IMR-90 (cell line): ENCODE measurements at regions not wholly inside any gene's neighbourhood (a gene's known extent, or its start where the extent isn't known, plus 50 kb on each side); places are given as distances from the start of the nearest gene placed in this dataset.

Experiments used
- ATAC-seq: fragments of 200-7000 bp; cut with Tn5 transposase; 2 replicates; pipeline ENCODE4 v1.9.1; 2020; ENCODE audit warnings: low read depth, mild to moderate bottlenecking, moderate library complexity
- BruUV-seq: library from RNA; stranded (reverse); fragments of 400-500 nt; replicated peaks from 2 replicates; lab custom pipeline; 2021; lab: Mats Ljungman, UMichigan
- CTCF ChIA-PET: fragments of 300-600 bp; formaldehyde crosslinking; extraction: SDS; loops from one replicate; lab custom pipeline; 2021; ENCODE audit warnings: antibody characterized with exemption; lab: Yijun Ruan, JAX
- POLR2A ChIA-PET: fragments of 300-600 bp; sonication (Branson Sonifier 250); formaldehyde crosslinking; loops from one replicate; lab custom pipeline; 2022; ENCODE audit warnings: antibody characterized with exemption; ENCODE audit not compliant: unreplicated experiment; lab: Charles Lee
- DNase-seq: peaks from one replicate; pipeline ENCODE4 v3.0.0; 2013
- H2AFZ ChIP-seq: replicated peaks from 2 replicates; pipeline ENCODE3; 2013; ENCODE audit warnings: low read length, mild to moderate bottlenecking; ENCODE audit not compliant: poor library complexity
- H2AK5ac ChIP-seq: 2 replicates; pipeline ENCODE4 v1.6.1; 2013; ENCODE audit warnings: low read depth, low read length, inconsistent platforms
- H2AK9ac ChIP-seq: replicated peaks from 2 replicates; pipeline ENCODE3; 2013; ENCODE audit warnings: mild to moderate bottlenecking, low read depth, low read length, moderate library complexity; ENCODE audit not compliant: poor library complexity
- H2BK120ac ChIP-seq: 2 replicates; pipeline ENCODE4 v1.6.1; 2013; ENCODE audit warnings: low read depth, low read length, inconsistent platforms
- H2BK15ac ChIP-seq: 3 replicates; pipeline ENCODE4 v1.6.1; 2013; ENCODE audit warnings: low read depth, low read length, inconsistent platforms
- H2BK20ac ChIP-seq: 2 replicates; pipeline ENCODE4 v1.6.1; 2013; ENCODE audit warnings: low read depth, mild to moderate bottlenecking, inconsistent platforms, low read length, moderate library complexity
- H2BK5ac ChIP-seq: 2 replicates; pipeline ENCODE4 v1.6.1; 2013; ENCODE audit warnings: mild to moderate bottlenecking, low read depth, low read length, inconsistent platforms; ENCODE audit not compliant: poor library complexity, severe bottlenecking
- H3K14ac ChIP-seq: replicated peaks from 2 replicates; pipeline ENCODE4 v1.6.1; 2013; ENCODE audit warnings: low read depth, low read length, inconsistent platforms
- H3K18ac ChIP-seq: 2 replicates; pipeline ENCODE4 v1.6.1; 2013; ENCODE audit warnings: low read depth, low read length, control low read depth
- H3K23ac ChIP-seq: 2 replicates; pipeline ENCODE4 v1.6.1; 2013; ENCODE audit warnings: low read depth, low read length, inconsistent platforms
- H3K27ac ChIP-seq: 2 replicates; pipeline ENCODE4 v1.5.1; 2013; ENCODE audit warnings: mild to moderate bottlenecking, control low read depth, low read length; ENCODE audit not compliant: insufficient read depth
- H3K27me3 ChIP-seq: 2 replicates; pipeline ENCODE4 v1.6.1; 2013; ENCODE audit warnings: low read length; ENCODE audit not compliant: control insufficient read depth, insufficient read depth
- H3K36me3 ChIP-seq: 2 replicates; pipeline ENCODE4 v1.6.1; 2013; ENCODE audit warnings: low read length, mixed read lengths; ENCODE audit not compliant: control insufficient read depth, insufficient read depth
- H3K4ac ChIP-seq: 2 replicates; pipeline ENCODE4 v1.6.1; 2013; ENCODE audit warnings: low read depth, low read length, inconsistent platforms
- H3K4me1 ChIP-seq: 2 replicates; pipeline ENCODE4 v1.6.1; 2013; ENCODE audit warnings: low read length, mixed read lengths; ENCODE audit not compliant: control insufficient read depth, insufficient read depth
- H3K4me2 ChIP-seq: 2 replicates; pipeline ENCODE4 v1.6.1; 2013; ENCODE audit warnings: low read depth, mild to moderate bottlenecking, control low read depth, low read length, moderate library complexity
- H3K4me3 ChIP-seq: 2 replicates; pipeline ENCODE4 v1.5.1; 2013; ENCODE audit warnings: low read depth, mild to moderate bottlenecking, control low read depth, low read length, moderate library complexity; ENCODE audit not compliant: insufficient read depth
- H3K56ac ChIP-seq: 2 replicates; pipeline ENCODE4 v1.6.1; 2013; ENCODE audit warnings: low read length, inconsistent platforms; ENCODE audit not compliant: insufficient read depth; ENCODE audit errors: extremely low read depth
- H3K79me1 ChIP-seq, 2 experiments: 2 replicates each; pipeline ENCODE4 v1.6.1; 2013; ENCODE audit warnings: low read length in 2 of 2, inconsistent platforms in 1 of 2, low read depth in 1 of 2
- H3K9ac ChIP-seq: 2 replicates; pipeline ENCODE4 v1.6.1; 2013; ENCODE audit warnings: low read depth, low read length, control low read depth
- H3K9me1 ChIP-seq: 2 replicates; pipeline ENCODE4 v1.6.1; 2013; ENCODE audit warnings: low read length, inconsistent platforms; ENCODE audit not compliant: insufficient read depth
- H3K9me3 ChIP-seq: 2 replicates; pipeline ENCODE4 v1.6.1; 2013; ENCODE audit warnings: low read length; ENCODE audit not compliant: control insufficient read depth, insufficient read depth
- H4K20me1 ChIP-seq: 2 replicates; pipeline ENCODE4 v1.6.1; 2013; ENCODE audit warnings: low read length, inconsistent platforms; ENCODE audit not compliant: insufficient read depth
- H4K5ac ChIP-seq: 2 replicates; pipeline ENCODE4 v1.6.1; 2013; ENCODE audit warnings: mild to moderate bottlenecking, low read depth, low read length, control low read depth
- H4K8ac ChIP-seq, 2 experiments: 2 replicates each; pipeline ENCODE4 v1.6.1; 2013; ENCODE audit warnings: low read depth in 2 of 2, low read length in 2 of 2, control low read depth in 1 of 2, inconsistent platforms in 1 of 2
- H4K91ac ChIP-seq: 2 replicates; pipeline ENCODE4 v1.6.1; 2013; ENCODE audit warnings: low read depth, low read length, inconsistent platforms; ENCODE audit not compliant: insufficient read depth
- CHD1 ChIP-seq: IDR thresholded peaks from 2 replicates; pipeline ENCODE4 v1.6.1; 2012; ENCODE audit warnings: low read depth, low read length, improper control_type of control experiment
- CTCF ChIP-seq: conservative IDR thresholded peaks from 2 replicates; pipeline ENCODE4 v1.5.1; 2012; ENCODE audit warnings: mild to moderate bottlenecking, low read depth, low read length, improper control_type of control experiment
- MAFK ChIP-seq: IDR thresholded peaks from 2 replicates; pipeline ENCODE4 v1.6.1; 2012; ENCODE audit warnings: low read depth, low read length, improper control_type of control experiment
- MAZ ChIP-seq: IDR thresholded peaks from 2 replicates; pipeline ENCODE4 v1.6.1; 2012; ENCODE audit warnings: low read depth, mild to moderate bottlenecking, low read length, improper control_type of control experiment, moderate library complexity, borderline replicate concordance
- MXI1 ChIP-seq: IDR thresholded peaks from 2 replicates; pipeline ENCODE4 v1.6.1; 2012; ENCODE audit warnings: low read depth, mild to moderate bottlenecking, low read length, moderate library complexity, borderline replicate concordance
- RAD21 ChIP-seq: IDR thresholded peaks from 2 replicates; pipeline ENCODE4 v1.6.1; 2012; ENCODE audit warnings: low read length, improper control_type of control experiment
- RCOR1 ChIP-seq: IDR thresholded peaks from 2 replicates; pipeline ENCODE4 v1.6.1; 2012; ENCODE audit warnings: mild to moderate bottlenecking, low read length, improper control_type of control experiment; ENCODE audit not compliant: insufficient replicate concordance
- USF2 ChIP-seq: fragments of 150-350 bp; IDR thresholded peaks from 2 replicates; pipeline ENCODE4 v1.6.1; 2017; ENCODE audit warnings: mild to moderate bottlenecking, antibody characterized with exemption, low read length, low read depth
- WGBS, 2 experiments: methylation state at CpG; one replicate each; pipeline versions ENCODE4 v1.1.5 to v1.1.7; 2013; ENCODE audit warnings: missing lambda C conversion rate in 2 of 2; ENCODE audit not compliant: insufficient read length in 1 of 2; ENCODE audit errors: extremely low coverage in 2 of 2; 5-methylcytosine and 5-hydroxymethylcytosine counted together
- dilution Hi-C: fragments of 300-500 bp; cut with HindIII; formaldehyde crosslinking; loops from one replicate; pipeline ENCODE4 v1.14.3; 2018; ENCODE audit warnings: low sequenced_read_pairs; ENCODE audit not compliant: unreplicated experiment
- in situ Hi-C: fragments of 300-500 bp; cut with MboI; formaldehyde crosslinking; loops from 3 replicates; pipeline ENCODE4 v1.14.3; 2019; ENCODE audit warnings: low sequenced_read_pairs, inconsistent platforms, mixed read lengths
- intact Hi-C: fragments of 100-400 bp; cut with micrococcal nuclease; formaldehyde crosslinking; loops from 2 replicates; pipeline ENCODE4 v1.10.0; 2022

DNA sequence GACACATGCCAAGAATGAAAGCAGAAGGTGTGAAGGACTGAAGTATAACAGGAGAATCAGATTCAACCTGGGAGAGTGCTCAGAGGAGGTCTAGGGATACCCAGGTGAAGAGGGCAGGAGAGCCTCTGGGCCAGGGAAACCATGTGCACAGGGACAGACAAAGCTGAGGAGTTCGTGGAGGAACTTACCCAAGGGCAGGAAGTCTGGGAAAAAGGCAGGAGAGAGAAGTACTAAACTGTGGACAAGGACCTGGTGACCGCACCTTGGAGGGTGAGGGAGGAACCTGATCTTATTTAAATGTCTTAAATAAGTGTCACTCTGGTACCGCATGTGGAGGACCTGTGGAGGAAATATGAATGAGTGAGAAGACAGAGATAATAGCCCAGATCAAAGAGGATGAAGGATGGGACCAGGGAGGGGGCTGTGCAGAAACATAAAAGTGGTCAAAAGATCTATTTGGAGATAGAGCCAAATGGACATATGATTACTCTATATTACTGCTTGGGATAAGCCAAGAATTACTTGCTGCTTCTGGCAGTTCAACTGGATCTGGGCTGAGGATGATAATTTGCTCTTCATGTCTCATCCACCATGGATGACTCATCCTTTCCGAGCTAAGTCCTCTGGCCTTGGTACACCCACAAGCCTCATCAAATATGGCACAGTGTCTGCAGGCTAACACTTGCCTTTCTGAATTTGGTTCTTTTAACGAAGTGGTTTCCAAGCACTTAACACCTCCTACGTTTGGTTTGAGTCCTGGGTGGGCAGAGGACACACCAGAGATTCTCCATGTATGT lies 116.9 kb upstream of the NMNAT3 start:
- Histone ChIP-seq H3K79me1 (no peaks in the 10 kb centered on the region), H3K4me2 (no peak overlapping the region), H3K9me1 (no peaks in the 10 kb centered on the region), H3K27ac (no peak overlapping the region), H2AK9ac (no peak overlapping the region), H4K20me1 (no peaks in the 10 kb centered on the region), H3K4me3 (no peak overlapping the region), H3K56ac (no peak overlapping the region), H2AFZ (no peak overlapping the region), H2BK20ac (no peak overlapping the region), H3K23ac (no peak overlapping the region), H4K5ac (no peak overlapping the region), H3K9ac (no peak overlapping the region), H3K36me3 (no peaks in the 10 kb centered on the region), H4K91ac (no peak overlapping the region), H2BK15ac (no peak overlapping the region), H3K18ac (no peak overlapping the region), H3K14ac (no peak overlapping the region), H3K4ac (no peak overlapping the region), H2AK5ac (no peak overlapping the region), H4K8ac (no peak overlapping the region), H3K4me1 (no peaks in the 10 kb centered on the region), H3K9me3 (peaks cover 12% of the 10 kb centered on the region), H3K27me3 (no peaks in the 10 kb centered on the region), H2BK5ac (no peak overlapping the region), H2BK120ac (no peak overlapping the region)
- BruUV-seq = no TSS peak
- dilution Hi-C loops (no loop called here), in situ Hi-C loops (no loop called here), intact Hi-C loops (loop anchor here (5.0 kb wide), 1 partner anchor 142 kb away; no protein-coding TSS in a partner anchor)
- 40% methylated on average over 2 of the region's 6 CpGs; no CpG with 5 or more reads in 1 of the 2 experiments for WGBS, 2 experiments
- ATAC-seq (no peak), DNase-seq (no peak)
- ChIA-PET CTCF (no interaction called here), POLR2A (no interaction called here)
- TF ChIP-seq MAZ (no peak), CHD1 (no peak), CTCF (no peak), RCOR1 (no peak), MXI1 (no peak), RAD21 (no peak), MAFK (no peak), USF2 (no peak)
